Neutrophil (primary cell): ENCODE measurements at regions not wholly inside any gene's neighbourhood (a gene's known extent, or its start where the extent isn't known, plus 50 kb on each side); places are given as distances from the start of the nearest gene placed in this dataset.

Experiments used
- H3K27ac ChIP-seq: fragments of 200-600 bp; sonication (generic); 2 replicates; pipeline ENCODE4 v1.5.1; 2016; ENCODE audit warnings: mild to moderate bottlenecking, moderate library complexity
- H3K27me3 ChIP-seq: fragments of 200-600 bp; sonication (generic); 2 replicates; pipeline ENCODE4 v1.6.0; 2016; ENCODE audit warnings: mild to moderate bottlenecking
- H3K36me3 ChIP-seq: fragments of 200-600 bp; sonication (generic); 2 replicates; pipeline ENCODE4 v1.5.1; 2017
- H3K4me1 ChIP-seq, 2 experiments: fragments of 200-600 bp in 1 of 2; sonication (generic) in 1 of 2; 1 replicate in 1 of 2; 2 replicates in 1 of 2; pipeline versions ENCODE4 v1.5.1 to v1.6.1; 2013 to 2016; ENCODE audit warnings: low read depth in 1 of 2, low read length in 1 of 2, mild to moderate bottlenecking in 1 of 2, moderate library complexity in 1 of 2; ENCODE audit not compliant: control insufficient read depth in 1 of 2, insufficient read depth in 1 of 2
- H3K4me3 ChIP-seq, 2 experiments: fragments of 200-600 bp in 1 of 2; sonication (generic) in 1 of 2; 1 replicate in 1 of 2; 2 replicates in 1 of 2; pipeline ENCODE4 v1.5.1; 2013 to 2016; ENCODE audit warnings: low read depth in 1 of 2, low read length in 1 of 2, mild to moderate bottlenecking in 1 of 2, moderate library complexity in 1 of 2
- H3K9me3 ChIP-seq: fragments of 200-600 bp; sonication (generic); 2 replicates; pipeline ENCODE4 v1.5.1; 2016
- CTCF ChIP-seq: fragments of 200-600 bp; sonication (generic); IDR thresholded peaks from 2 replicates; pipeline ENCODE4 v1.5.1; 2016; ENCODE audit warnings: antibody characterized with exemption

- Histone ChIP-seq H3K4me1 (peaks cover 39 to 41% of the 10 kb centered on the region in 2 experiments), H3K9me3 (no peaks in the 10 kb centered on the region), H3K4me3 (no peak overlapping the region), H3K27me3 (no peaks in the 10 kb centered on the region), H3K36me3 (no peaks in the 10 kb centered on the region), H3K27ac (no peak overlapping the region)
- TF ChIP-seq CTCF, result no peak
Observed at GRCh38 chr12:46452061-46452615, 79.6 kb upstream of the SLC38A2 start.

GRCh38 chr12:46451276-46452021 lies 78.9 kb upstream of the SLC38A2 start:
- H3K27me3 ChIP-seq, result no peaks in the 10 kb centered on the region

GRCh38 chr12:46450279-46450748 lies 77.7 kb upstream of the SLC38A2 start:
- Histone ChIP-seq H3K4me1 (peaks cover 21 to 23% of the 10 kb centered on the region in 2 experiments), H3K9me3 (no peaks in the 10 kb centered on the region), H3K36me3 (no peaks in the 10 kb centered on the region), H3K27me3 (no peaks in the 10 kb centered on the region), H3K4me3 (no peak overlapping the region), H3K27ac (peak overlapping the region; percentile 62)
- no peak for TF ChIP-seq CTCF

More at GRCh38 chr12:46451276-46452021, 78.9 kb upstream of the SLC38A2 start:
- TF ChIP-seq CTCF, result no peak
- Histone ChIP-seq H3K9me3 (no peaks in the 10 kb centered on the region), H3K4me3 (no peak overlapping the region), H3K36me3 (no peaks in the 10 kb centered on the region), H3K27ac (peak overlapping the region; percentile 35), H3K4me1 (peaks cover 32 to 34% of the 10 kb centered on the region in 2 experiments)

- no peak for TF ChIP-seq CTCF
- Histone ChIP-seq H3K4me1 (peaks cover 17 to 18% of the 10 kb centered on the region in 2 experiments), H3K27ac (peak overlapping the region; percentile 62), H3K9me3 (no peaks in the 10 kb centered on the region), H3K36me3 (no peaks in the 10 kb centered on the region), H3K27me3 (no peaks in the 10 kb centered on the region), H3K4me3 (no peak overlapping the region)
Observed at GRCh38 chr12:46449856-46450255, 77.3 kb upstream of the SLC38A2 start.

- Histone ChIP-seq H3K36me3 (no peaks in the 10 kb centered on the region), H3K9me3 (no peaks in the 10 kb centered on the region), H3K27ac (no peak overlapping the region), H3K4me3 (no peak overlapping the region), H3K27me3 (no peaks in the 10 kb centered on the region), H3K4me1 (peaks cover 14 to 15% of the 10 kb centered on the region in 2 experiments)
- no peak for TF ChIP-seq CTCF
Observed at GRCh38 chr12:46449316-46449715, 76.7 kb upstream of the SLC38A2 start.
